Esophagus muscularis mucosa (tissue), 4 donors: ENCODE measurements at regions not wholly inside any gene's neighbourhood (a gene's known extent, or its start where the extent isn't known, plus 50 kb on each side); places are given as distances from the start of the nearest gene placed in this dataset.

Experiments used
- DNase-seq: peaks from one replicate; pipeline ENCODE4 v3.0.0-alpha.2; 2017; ENCODE audit errors: extremely low spot score
- H3K27ac ChIP-seq, 4 donors: fragments of 200-600 bp; sonication (generic); replicated peaks in 1 of 4; 1 replicate in 3 of 4; 2 replicates in 1 of 4; pipeline ENCODE4 v1.5.1; 2016 to 2019; ENCODE audit warnings: mild to moderate bottlenecking in 1 of 4
- H3K27me3 ChIP-seq, 4 donors: fragments of 200-600 bp; sonication (generic); one replicate each; pipeline versions ENCODE4 v1.5.1 to v1.6.0; 2016 to 2019
- H3K36me3 ChIP-seq, 4 donors: fragments of 200-600 bp; sonication (generic); one replicate each; pipeline ENCODE4 v1.5.1; 2016 to 2019
- H3K4me1 ChIP-seq, 4 donors: fragments of 200-600 bp; sonication (generic); one replicate each; pipeline ENCODE4 v1.5.1; 2016 to 2019
- H3K4me3 ChIP-seq, 4 donors: fragments of 200-600 bp; sonication (generic); 1 replicate in 2 of 4; 2 replicates in 2 of 4; pipeline ENCODE4 v1.5.1; 2016 to 2019; ENCODE audit warnings: mild to moderate bottlenecking in 4 of 4, moderate library complexity in 1 of 4
- H3K9me3 ChIP-seq, 4 donors: fragments of 200-600 bp; sonication (generic); 1 replicate in 3 of 4; 2 replicates in 1 of 4; pipeline ENCODE4 v1.5.1; 2016 to 2019
- CTCF ChIP-seq, 3 experiments: fragments of 200-600 bp in 2 of 3; fragments of 450-650 bp in 1 of 3; sonication (generic) in 2 of 3; IDR thresholded peaks; one replicate each; pipeline ENCODE4 v1.5.1; 2017 to 2019; ENCODE audit warnings: antibody characterized with exemption in 3 of 3, mild to moderate bottlenecking in 2 of 3, moderate library complexity in 1 of 3
- EP300 ChIP-seq: sonication (generic); formaldehyde crosslinking; IDR thresholded peaks from one replicate; pipeline ENCODE4 v1.6.1; 2017; ENCODE audit warnings: antibody characterized with exemption
- POLR2A ChIP-seq: fragments of 450-650 bp; IDR thresholded peaks from one replicate; pipeline ENCODE4 v1.6.1; 2017; ENCODE audit warnings: antibody characterized with exemption, moderate library complexity, mild to moderate bottlenecking, low read depth
- POLR2AphosphoS5 ChIP-seq, 2 donors: sonication (generic); formaldehyde crosslinking; IDR thresholded peaks; one replicate each; pipeline ENCODE4 v1.6.1; 2017; ENCODE audit warnings: antibody characterized with exemption in 2 of 2
- WGBS: methylation state at CpG from one replicate; pipeline ENCODE4 v1.1.5; 2018; 5-methylcytosine and 5-hydroxymethylcytosine counted together
- intact Hi-C: fragments of 100-400 bp; cut with DNase I; formaldehyde crosslinking; loops from one replicate; pipeline ENCODE4 v1.15.1; 2023

- Histone ChIP-seq H3K9me3 (no peaks in the 10 kb centered on the region), H3K4me1 (no peaks in the 10 kb centered on the region), H3K36me3 (no peaks in the 10 kb centered on the region), H3K4me3 (no peak overlapping the region), H3K27ac (no peak overlapping the region), H3K27me3 (no peaks in the 10 kb centered on the region)
- DNase-seq, result no peak
- WGBS, result 86% methylated on average over 6 of the region's 6 CpGs
- intact Hi-C loops, result no loop called here
- TF ChIP-seq EP300, result no peak
Observed at GRCh38 chr20:5670036-5670536, 59.3 kb upstream of the GPCPD1 start.

GRCh38 chr20:5668529-5668868 lies 57.7 kb upstream of the GPCPD1 start:
- intact Hi-C loops, result no loop called here
- 97% methylated on average over 5 of the region's 5 CpGs for WGBS
- Histone ChIP-seq H3K27ac (no peak overlapping the region), H3K4me1 (peaks cover 0 to 3% (median 2%) of the 10 kb centered on the region in 4 donors), H3K27me3 (no peaks in the 10 kb centered on the region), H3K9me3 (no peaks in the 10 kb centered on the region), H3K4me3 (no peak overlapping the region), H3K36me3 (no peaks in the 10 kb centered on the region)
- DNase-seq, result no peak
- no peak for TF ChIP-seq EP300
- TF ChIP-seq POLR2A, result no peak
- no peak for TF ChIP-seq POLR2AphosphoS5 (IDR thresholded peaks at IDR 0.05)
- no peak for TF ChIP-seq CTCF (IDR thresholded peaks at IDR 0.05)

GRCh38 chr20:5667705-5668528 lies 57.1 kb upstream of the GPCPD1 start:
- H3K27ac ChIP-seq, result no peak overlapping the region
- no peaks in the 10 kb centered on the region for H3K27me3 ChIP-seq
- WGBS, result 92% methylated on average over 4 of the region's 4 CpGs
- intact Hi-C loops, result no loop called here
- H3K4me1 ChIP-seq, result peaks cover 0 to 8% (median 8%) of the 10 kb centered on the region in 4 donors
- no peaks in the 10 kb centered on the region for H3K36me3 ChIP-seq
- no peaks in the 10 kb centered on the region for H3K9me3 ChIP-seq
- TF ChIP-seq POLR2A, result no peak
- no peak for TF ChIP-seq POLR2AphosphoS5 (IDR thresholded peaks at IDR 0.05)
- TF ChIP-seq EP300, result no peak
- no peak for TF ChIP-seq CTCF (IDR thresholded peaks at IDR 0.05)
- no peak overlapping the region for H3K4me3 ChIP-seq
- no peak for DNase-seq

GRCh38 chr20:5665417-5665816 lies 54.6 kb upstream of the GPCPD1 start:
- Histone ChIP-seq H3K36me3 (no peaks in the 10 kb centered on the region), H3K4me1 (peaks cover 0 to 18% (median 17%) of the 10 kb centered on the region in 4 donors), H3K27me3 (no peaks in the 10 kb centered on the region), H3K27ac (no peak overlapping the region), H3K9me3 (no peaks in the 10 kb centered on the region), H3K4me3 (no peak overlapping the region)
- intact Hi-C loops, result no loop called here
- TF ChIP-seq EP300 (no peak), POLR2A (no peak), CTCF (IDR thresholded peaks at IDR 0.05) (no peak), POLR2AphosphoS5 (IDR thresholded peaks at IDR 0.05) (no peak)
- WGBS, result 94% methylated on average over 2 of the region's 2 CpGs
- DNase-seq, result no peak

- WGBS, result 72% methylated on average over 5 of the region's 5 CpGs
- Histone ChIP-seq H3K27ac (peak overlapping the region in 3 of 4 donors; percentile 1 to 55 (median 31)), H3K27me3 (no peaks in the 10 kb centered on the region), H3K4me3 (no peak overlapping the region), H3K9me3 (no peaks in the 10 kb centered on the region), H3K4me1 (peaks cover 14 to 39% (median 37%) of the 10 kb centered on the region in 4 donors), H3K36me3 (no peaks in the 10 kb centered on the region)
- no peak for DNase-seq
- intact Hi-C loops, result no loop called here
- TF ChIP-seq CTCF (IDR thresholded peaks at IDR 0.05), result no peak
- TF ChIP-seq EP300, result no peak
- TF ChIP-seq POLR2A, result no peak
- TF ChIP-seq POLR2AphosphoS5 (IDR thresholded peaks at IDR 0.05), result no peak
Observed at GRCh38 chr20:5663396-5663795, 52.6 kb upstream of the GPCPD1 start.
